ENCODE measurements at regions not wholly inside any gene's neighbourhood (a gene's known extent, or its start where the extent isn't known, plus 50 kb on each side); places are given as distances from the start of the nearest gene placed in this dataset.
"Not testable (repeated sequence)": the region's sequence is repeated elsewhere in the genome, so short reads cannot be mapped to it uniquely, and the experiment has no call there.

GRCh38 chr1:101567582-101568189 lies 330.9 kb downstream of the S1PR1 start:
- Histone ChIP-seq H3K27ac (no peak overlapping the region), H3K4me3 (ENCODE audit: low read depth, low read length) (no peak overlapping the region), H3K27me3 (replicated peaks) (no peaks in the 10 kb centered on the region), H3K36me3 (replicated peaks) (no peaks in the 10 kb centered on the region)
- peak; percentile 11 for DNase-seq
- in situ Hi-C loops (cut with HindIII; ENCODE audit: low pct_ligation_motif_present, low sequenced_read_pairs) = no loop called here
- TF ChIP-seq CTCF (IDR thresholded peaks at IDR 0.05; ENCODE audit: low read depth, low read length, missing control alignments) = peak; percentile 91

GRCh38 chr1:101587741-101588140 lies 350.9 kb downstream of the S1PR1 start:
- Histone ChIP-seq H3K27ac (no peak overlapping the region), H3K4me3 (ENCODE audit: low read depth, low read length) (no peak overlapping the region), H3K27me3 (replicated peaks) (no peaks in the 10 kb centered on the region), H3K36me3 (replicated peaks) (no peaks in the 10 kb centered on the region)
- DNase-seq = peak; percentile 59
- TF ChIP-seq CTCF (IDR thresholded peaks at IDR 0.05; ENCODE audit: low read depth, low read length, missing control alignments) = no peak
- in situ Hi-C loops (cut with HindIII; ENCODE audit: low pct_ligation_motif_present, low sequenced_read_pairs) = no loop called here

GRCh38 chr1:101588677-101589076 lies 351.9 kb downstream of the S1PR1 start:
- no peaks in the 10 kb centered on the region for H3K36me3 ChIP-seq (replicated peaks)
- no peak overlapping the region for H3K27ac ChIP-seq
- no peak for TF ChIP-seq CTCF (IDR thresholded peaks at IDR 0.05; ENCODE audit: low read depth, low read length, missing control alignments)
- peak; percentile 9 for DNase-seq
- in situ Hi-C loops (cut with HindIII; ENCODE audit: low pct_ligation_motif_present, low sequenced_read_pairs) = no loop called here
- H3K4me3 ChIP-seq (ENCODE audit: low read depth, low read length) = no peak overlapping the region
- no peaks in the 10 kb centered on the region for H3K27me3 ChIP-seq (replicated peaks)

GRCh38 chr1:101592845-101593244 lies 356.0 kb downstream of the S1PR1 start:
- H3K4me3 ChIP-seq (ENCODE audit: low read depth, low read length) = no peak overlapping the region
- peak; percentile 23 for DNase-seq
- no peak for TF ChIP-seq CTCF (IDR thresholded peaks at IDR 0.05; ENCODE audit: low read depth, low read length, missing control alignments)
- no peak overlapping the region for H3K27ac ChIP-seq
- no peaks in the 10 kb centered on the region for H3K27me3 ChIP-seq (replicated peaks)
- H3K36me3 ChIP-seq (replicated peaks) = no peaks in the 10 kb centered on the region
- in situ Hi-C loops (cut with HindIII; ENCODE audit: low pct_ligation_motif_present, low sequenced_read_pairs) = no loop called here

- H3K27me3 ChIP-seq (replicated peaks) = no peaks in the 10 kb centered on the region
- DNase-seq = no peak
- TF ChIP-seq CTCF (IDR thresholded peaks at IDR 0.05; ENCODE audit: low read depth, low read length, missing control alignments) = no peak
- in situ Hi-C loops (cut with HindIII; ENCODE audit: low pct_ligation_motif_present, low sequenced_read_pairs) = no loop called here
- H3K36me3 ChIP-seq (replicated peaks) = no peaks in the 10 kb centered on the region
- H3K4me3 ChIP-seq (ENCODE audit: low read depth, low read length) = no peak overlapping the region
- H3K27ac ChIP-seq = no peak overlapping the region
Observed at GRCh38 chr1:101595881-101596374, 359.1 kb downstream of the S1PR1 start.

GRCh38 chr1:101600615-101601014 lies 363.8 kb downstream of the S1PR1 start:
- H3K27me3 ChIP-seq (replicated peaks); in situ Hi-C loops (cut with HindIII; ENCODE audit: low pct_ligation_motif_present, low sequenced_read_pairs); H3K4me3 ChIP-seq (ENCODE audit: low read depth, low read length); H3K27ac ChIP-seq; DNase-seq; H3K36me3 ChIP-seq (replicated peaks): not testable (repeated sequence)
